Esophagus squamous epithelium (tissue), 4 donors: ENCODE measurements at regions not wholly inside any gene's neighbourhood (a gene's known extent, or its start where the extent isn't known, plus 50 kb on each side); places are given as distances from the start of the nearest gene placed in this dataset.

ENCODE experiments used
- POLR2A ChIP-seq, 4 donors: fragments of 450-650 bp; IDR thresholded peaks; one replicate each; pipeline ENCODE4 v1.6.1; 2017; ENCODE audit warnings: antibody characterized with exemption in 4 of 4, mild to moderate bottlenecking in 4 of 4, moderate library complexity in 3 of 4
- TF ChIP-seq, protein P1 (sequence below), 6 experiments: fragments of 450-650 bp in 4 of 6; fragments of 200-600 bp in 2 of 6; sonication (generic) in 2 of 6; IDR thresholded peaks; one replicate each; pipeline ENCODE4 v1.5.1; 2016 to 2019; ENCODE audit warnings: antibody characterized with exemption in 6 of 6, mild to moderate bottlenecking in 4 of 6, moderate library complexity in 4 of 6

DNA sequence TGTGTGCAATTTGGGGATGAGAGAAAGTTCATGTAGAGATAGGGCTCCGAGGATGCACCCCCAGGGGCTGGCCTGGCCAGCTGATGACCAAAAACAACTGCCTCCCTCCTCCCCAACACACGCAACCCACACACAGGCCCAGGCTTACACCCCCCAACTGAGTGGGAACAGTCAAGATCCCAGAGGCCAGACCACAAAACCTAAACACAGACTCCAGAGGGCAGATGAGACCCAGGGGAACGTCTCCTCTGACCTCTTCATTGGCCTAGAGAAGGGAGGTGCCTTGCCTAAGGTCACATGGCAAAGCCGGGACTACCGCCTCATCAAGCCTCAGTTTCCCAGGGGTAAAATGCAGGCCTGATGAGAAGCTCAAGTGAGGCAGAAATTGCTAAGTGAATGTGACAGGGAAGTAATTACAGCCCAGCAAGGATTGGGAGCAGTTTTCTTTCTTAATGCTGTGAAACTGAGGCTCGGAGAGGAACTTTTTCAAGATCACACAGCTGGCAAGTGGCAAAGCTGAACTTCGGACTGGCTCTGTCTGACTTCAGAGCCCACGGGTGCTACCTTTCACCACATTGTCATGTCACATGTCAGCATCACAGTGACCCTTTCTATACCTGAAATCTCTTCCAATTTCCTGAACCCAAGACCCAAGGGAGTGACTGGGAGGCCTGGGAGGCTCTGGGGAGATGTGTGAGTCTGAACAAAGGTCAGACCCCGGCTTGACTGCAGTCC, 69.9 kb upstream of the WNT11 start:
- TF ChIP-seq POLR2A (IDR thresholded peaks at IDR 0.05), result no peak
- TF ChIP-seq, protein P1, sequence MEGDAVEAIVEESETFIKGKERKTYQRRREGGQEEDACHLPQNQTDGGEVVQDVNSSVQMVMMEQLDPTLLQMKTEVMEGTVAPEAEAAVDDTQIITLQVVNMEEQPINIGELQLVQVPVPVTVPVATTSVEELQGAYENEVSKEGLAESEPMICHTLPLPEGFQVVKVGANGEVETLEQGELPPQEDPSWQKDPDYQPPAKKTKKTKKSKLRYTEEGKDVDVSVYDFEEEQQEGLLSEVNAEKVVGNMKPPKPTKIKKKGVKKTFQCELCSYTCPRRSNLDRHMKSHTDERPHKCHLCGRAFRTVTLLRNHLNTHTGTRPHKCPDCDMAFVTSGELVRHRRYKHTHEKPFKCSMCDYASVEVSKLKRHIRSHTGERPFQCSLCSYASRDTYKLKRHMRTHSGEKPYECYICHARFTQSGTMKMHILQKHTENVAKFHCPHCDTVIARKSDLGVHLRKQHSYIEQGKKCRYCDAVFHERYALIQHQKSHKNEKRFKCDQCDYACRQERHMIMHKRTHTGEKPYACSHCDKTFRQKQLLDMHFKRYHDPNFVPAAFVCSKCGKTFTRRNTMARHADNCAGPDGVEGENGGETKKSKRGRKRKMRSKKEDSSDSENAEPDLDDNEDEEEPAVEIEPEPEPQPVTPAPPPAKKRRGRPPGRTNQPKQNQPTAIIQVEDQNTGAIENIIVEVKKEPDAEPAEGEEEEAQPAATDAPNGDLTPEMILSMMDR (IDR thresholded peaks at IDR 0.05), result no peak
